Stimulated activated CD8-positive, alpha-beta memory T cell treated with anti-CD3 and anti-CD28 coated beads, Interleukin-4, amount 100 ng/mL, for 48 hours (primary cell): ENCODE measurements at regions not wholly inside any gene's neighbourhood (a gene's known extent, or its start where the extent isn't known, plus 50 kb on each side); places are given as distances from the start of the nearest gene placed in this dataset.

ENCODE experiments used
- DNase-seq: peaks from one replicate; pipeline ENCODE4 v3.0.0-alpha.2; 2020

GRCh38 chr7:10821156-10821555 is 152.5 kb upstream of the PHF14 start:
- DNase-seq, result no peak

GRCh38 chr7:10824154-10824553 is 149.5 kb upstream of the PHF14 start:
- DNase-seq, result no peak

- DNase-seq, result no peak
These were observed 135.4 kb upstream of the PHF14 start for GRCh38 chr7:10838228-10838627.

- no peak for DNase-seq
These were observed 128.4 kb upstream of the PHF14 start for GRCh38 chr7:10845225-10845624.

- DNase-seq, result no peak
These were observed 118.1 kb upstream of the PHF14 start for GRCh38 chr7:10855583-10855982.

GRCh38 chr7:10860516-10860915 is 113.2 kb upstream of the PHF14 start:
- DNase-seq, result no peak

GRCh38 chr7:10863476-10863875 is 110.2 kb upstream of the PHF14 start:
- DNase-seq, result no peak

GRCh38 chr7:10874666-10875065 is 99.0 kb upstream of the PHF14 start:
- DNase-seq, result no peak

- no peak for DNase-seq
These were observed 98.6 kb upstream of the PHF14 start for GRCh38 chr7:10875080-10875479.

GRCh38 chr7:10888861-10889260 is 84.8 kb upstream of the PHF14 start:
- no peak for DNase-seq

GRCh38 chr7:10889266-10889898 is 84.3 kb upstream of the PHF14 start:
- DNase-seq, result peak; percentile 47

- DNase-seq, result no peak
These were observed 65.1 kb upstream of the PHF14 start for GRCh38 chr7:10908600-10908999.

- no peak for DNase-seq
These were observed 63.2 kb upstream of the PHF14 start for GRCh38 chr7:10910447-10910846.

- no peak for DNase-seq
These were observed 61.6 kb upstream of the PHF14 start for GRCh38 chr7:10912077-10912476.

- no peak for DNase-seq
These were observed 60.2 kb upstream of the PHF14 start for GRCh38 chr7:10913457-10913856.

GRCh38 chr7:10918093-10918590 is 55.5 kb upstream of the PHF14 start:
- DNase-seq, result no peak

GRCh38 chr7:10919923-10920322 is 53.7 kb upstream of the PHF14 start:
- DNase-seq, result no peak
